ENCODE measurements at regions not wholly inside any gene's neighbourhood (a gene's known extent, or its start where the extent isn't known, plus 50 kb on each side); places are given as distances from the start of the nearest gene placed in this dataset.

DNA sequence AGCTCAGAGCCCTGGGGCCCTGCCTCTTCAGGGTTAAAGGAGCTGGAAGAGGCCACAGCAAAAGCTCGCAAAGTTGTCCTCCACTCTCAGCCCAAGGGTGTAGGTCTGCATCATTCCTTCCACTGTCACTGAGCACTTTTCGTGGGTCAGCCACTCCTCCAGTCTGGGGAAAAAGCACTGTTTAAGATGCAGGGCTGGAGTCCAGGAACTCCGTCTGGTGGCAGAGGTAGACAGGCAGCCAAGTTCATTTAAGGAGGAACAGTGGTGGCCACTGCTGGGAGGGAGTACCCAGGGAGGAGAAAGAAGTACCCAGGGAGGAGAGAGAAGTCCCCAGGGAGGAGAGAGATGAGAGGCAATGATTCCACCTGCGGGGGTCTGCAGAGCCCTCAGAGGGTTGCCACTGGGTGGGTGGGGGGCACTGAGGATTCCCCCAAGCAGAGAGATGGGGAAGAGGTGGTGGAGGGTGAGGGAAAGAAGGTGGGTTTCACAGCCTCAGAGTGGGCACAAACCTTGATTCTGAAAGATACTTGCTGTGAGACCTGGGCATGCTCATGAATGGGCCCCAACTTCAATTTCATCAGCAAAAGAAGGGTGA is 70.0 kb upstream of the B3GAT1 start:
- no peak for DNase-seq

DNA sequence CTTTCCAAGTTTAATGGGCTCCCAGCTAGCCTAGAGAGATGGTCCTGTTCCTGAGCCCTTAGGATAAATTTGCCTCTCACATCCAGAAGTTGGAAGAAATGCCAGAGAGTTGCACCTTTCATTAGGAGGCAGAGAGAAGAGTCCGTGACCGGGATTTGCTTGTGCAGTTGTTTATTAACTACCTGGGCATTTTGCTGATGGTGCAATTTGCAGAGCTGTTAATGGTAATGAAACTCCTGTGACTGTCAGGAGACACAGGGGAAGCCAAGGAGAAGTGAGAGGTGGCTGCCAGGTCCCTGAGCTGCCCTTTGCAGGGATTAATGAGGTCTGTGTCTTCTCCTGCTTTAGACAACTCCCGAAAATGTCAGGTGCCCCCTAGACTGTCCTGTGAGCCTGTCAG is 69.1 kb upstream of the B3GAT1 start:
- no peak for DNase-seq

DNA sequence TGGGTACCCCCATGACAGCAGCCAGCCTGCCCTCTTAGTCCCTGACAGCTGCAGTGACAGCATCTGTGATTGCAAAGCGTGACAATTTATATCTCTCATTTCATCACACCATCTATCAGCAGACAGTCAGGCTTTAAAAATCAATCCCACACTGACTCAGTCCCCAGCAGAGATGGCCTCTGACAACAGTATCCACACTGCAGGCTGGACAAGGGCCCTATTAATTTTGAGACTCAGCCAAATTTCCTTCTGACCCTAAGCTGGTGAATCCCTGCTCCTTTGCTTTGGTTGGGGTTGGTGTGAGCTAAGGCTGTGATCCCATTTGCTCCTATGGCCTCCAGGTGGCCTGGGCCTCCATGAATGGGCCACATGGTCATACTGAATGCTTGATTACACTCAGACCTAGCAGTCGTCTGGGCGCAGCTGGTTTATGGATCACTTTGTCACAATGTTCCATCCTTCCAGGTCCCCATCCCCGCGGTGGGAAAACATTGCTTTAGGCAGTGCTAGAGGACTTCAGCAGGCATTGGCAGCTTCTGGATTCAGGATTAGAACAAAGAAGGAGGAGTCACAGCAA is 68.2 kb upstream of the B3GAT1 start:
- DNase-seq = peak; percentile 27

DNA sequence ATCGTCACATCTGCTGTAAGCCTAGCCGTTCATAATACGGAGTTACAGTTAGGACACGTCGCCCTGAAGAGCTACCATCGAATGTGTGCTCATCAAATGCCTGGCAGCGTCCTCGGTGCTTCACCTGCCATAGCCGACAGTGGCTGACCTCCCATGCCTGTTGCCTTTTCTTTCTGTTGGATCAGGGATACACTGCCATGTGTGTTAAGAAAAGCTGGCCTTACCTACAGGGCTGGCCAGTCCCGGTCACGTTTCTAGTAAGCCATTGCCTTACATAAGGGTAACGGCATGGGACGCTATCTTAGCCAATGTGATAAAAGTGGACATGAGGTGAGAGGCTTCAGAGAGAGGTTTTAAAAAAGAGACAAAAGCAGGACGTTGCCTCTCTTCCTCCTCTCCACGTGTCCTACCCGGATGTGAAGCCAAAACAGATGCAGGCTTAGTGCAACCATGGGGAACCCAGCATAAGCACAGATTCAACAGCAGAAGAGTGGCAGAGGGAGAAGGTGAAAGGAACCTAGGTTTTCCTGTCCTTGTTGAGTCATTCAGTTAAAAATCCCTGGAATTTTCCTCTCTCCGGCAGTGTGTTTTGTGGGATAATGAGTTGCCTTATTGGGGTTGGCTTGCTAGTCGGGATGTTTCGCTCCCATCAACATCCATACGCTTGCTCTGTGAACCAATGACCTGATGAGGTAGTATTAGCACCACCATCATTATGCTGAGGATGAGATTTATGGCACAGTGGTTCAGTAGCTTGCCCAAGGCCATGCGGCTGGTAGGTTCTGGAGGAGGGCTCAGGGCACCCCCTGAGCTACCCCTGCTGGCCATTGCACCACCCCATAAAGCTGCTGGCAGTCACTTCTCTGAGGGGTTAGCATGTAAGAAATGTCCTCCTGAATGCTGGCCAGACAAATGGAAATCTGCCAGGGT is 67.4 kb upstream of the B3GAT1 start:
- DNase-seq = no peak

DNA sequence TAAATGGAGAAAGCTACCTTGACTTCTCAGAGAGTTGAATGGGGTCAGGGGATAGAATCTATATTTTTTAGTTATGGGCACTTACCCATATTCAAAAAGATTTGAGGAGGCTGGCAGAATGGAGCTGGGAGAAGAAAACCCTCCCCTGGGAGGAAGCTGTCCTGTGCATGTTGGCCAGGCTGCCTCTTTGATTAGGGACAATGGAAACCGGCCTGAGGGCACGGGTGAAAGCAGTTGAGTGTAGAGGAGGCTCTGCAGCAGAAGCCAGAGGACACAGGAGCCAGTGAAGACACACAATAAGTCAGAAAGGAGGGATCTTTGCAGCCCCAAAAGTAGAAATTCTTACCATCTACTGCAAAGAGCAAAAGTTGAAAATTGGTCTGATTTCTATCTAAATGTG is 66.6 kb upstream of the B3GAT1 start:
- no peak for DNase-seq

DNA sequence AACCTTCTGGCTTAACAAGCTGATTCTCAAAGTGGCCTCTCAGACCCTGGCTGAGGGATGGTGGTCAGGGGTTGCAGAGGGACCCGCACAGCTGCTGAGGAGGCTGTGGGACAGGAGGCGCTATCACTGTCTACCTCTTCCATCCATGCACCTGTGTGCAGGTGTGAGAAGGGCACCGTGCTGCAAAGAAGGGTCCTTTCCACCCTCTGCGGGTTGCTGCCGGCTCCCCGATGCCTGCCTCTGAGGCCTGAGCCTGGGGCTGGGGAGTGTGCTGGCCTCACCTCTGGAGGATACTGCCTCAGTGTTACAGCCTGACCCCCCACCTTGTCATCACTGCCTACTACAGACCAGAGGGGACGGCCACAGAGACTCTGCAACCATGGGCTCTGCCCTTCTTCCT is 66.1 kb upstream of the B3GAT1 start:
- no peak for DNase-seq

DNA sequence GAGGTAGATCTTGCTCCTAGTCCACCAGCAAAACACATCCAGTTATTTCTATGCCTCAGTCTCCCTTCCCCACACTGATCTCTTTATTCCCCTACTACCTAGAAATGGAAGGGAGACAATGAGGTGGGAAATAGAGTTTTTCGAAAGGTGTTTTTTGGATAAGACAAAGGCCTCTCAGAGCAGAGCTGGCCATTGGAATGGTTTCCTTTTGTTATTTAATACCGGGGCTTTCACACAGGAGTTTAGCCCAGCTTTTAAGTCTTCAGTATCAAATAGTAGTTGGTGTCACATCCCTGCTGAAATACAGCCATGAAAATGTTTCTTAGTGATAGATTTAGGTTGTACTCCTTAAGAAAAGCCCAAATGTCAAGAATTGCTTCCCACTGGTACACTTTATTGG is 65.4 kb upstream of the B3GAT1 start:
- DNase-seq = no peak

DNA sequence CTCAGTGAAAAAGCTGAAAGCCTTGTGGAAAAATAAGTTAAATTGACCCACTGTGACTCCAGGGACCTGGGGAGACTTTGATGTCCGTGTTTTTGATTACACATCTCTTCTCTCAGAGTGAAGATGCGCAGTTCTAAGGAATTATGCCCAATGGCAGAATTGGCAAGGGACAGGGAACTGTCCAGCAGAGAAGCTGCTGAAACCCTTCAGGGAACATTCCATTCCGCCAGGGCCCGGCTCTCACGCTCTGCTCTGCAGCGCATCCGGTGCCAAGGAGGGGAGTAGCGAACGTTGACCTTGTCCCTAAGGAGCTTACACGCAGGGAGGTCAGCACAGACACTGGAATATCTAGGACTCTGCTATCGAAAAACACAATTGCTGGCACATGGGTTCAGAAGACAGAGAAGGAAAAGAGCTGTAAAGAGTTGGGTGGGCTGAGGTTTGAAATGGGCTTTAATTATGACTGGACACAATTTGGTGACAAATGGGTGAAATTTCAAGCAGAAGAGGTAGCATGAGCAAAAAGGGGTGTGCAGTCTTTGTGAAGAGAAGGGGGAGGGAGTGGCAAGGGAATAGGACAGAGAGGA is 64.5 kb upstream of the B3GAT1 start:
- no peak for DNase-seq

DNA sequence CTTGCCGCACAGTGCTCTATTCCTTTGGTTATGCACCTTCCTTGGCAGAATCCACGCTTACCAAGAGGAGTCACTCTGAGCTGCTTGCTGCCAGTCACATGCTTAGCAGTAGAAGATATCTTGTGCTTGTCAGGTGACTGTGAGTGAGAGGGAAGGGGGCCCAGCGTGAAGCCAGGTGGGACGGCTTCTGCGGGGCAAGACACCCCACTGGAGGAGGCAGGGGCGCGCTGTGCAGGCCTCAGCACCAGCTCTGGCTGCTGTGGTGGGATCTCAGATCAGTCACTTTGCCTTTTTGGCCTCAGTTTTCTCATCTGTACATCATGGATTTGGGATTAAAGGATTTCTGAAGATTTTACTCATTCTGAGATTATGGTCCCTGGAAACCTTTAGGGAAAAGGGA is 63.9 kb upstream of the B3GAT1 start:
- no peak for DNase-seq

DNA sequence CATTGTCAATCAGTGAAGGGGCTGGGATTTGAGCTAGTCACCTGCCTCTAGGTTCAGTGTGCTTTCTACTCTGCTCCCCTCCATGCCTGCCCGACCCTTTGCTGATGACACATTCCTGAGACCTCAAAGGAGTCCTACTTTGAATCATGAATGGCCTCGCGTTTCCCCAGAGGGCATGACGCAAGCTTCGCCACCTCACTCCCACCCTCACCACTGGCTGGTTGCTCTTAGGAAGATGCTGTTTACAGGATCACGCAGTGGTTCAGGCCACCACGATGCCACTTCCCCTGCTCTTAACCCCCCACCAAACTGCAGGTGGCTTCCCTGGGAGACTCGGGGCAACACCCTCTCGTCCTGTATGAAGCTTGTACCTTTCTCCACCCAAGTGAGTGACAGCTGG is 62.9 kb upstream of the B3GAT1 start:
- DNase-seq = no peak

DNA sequence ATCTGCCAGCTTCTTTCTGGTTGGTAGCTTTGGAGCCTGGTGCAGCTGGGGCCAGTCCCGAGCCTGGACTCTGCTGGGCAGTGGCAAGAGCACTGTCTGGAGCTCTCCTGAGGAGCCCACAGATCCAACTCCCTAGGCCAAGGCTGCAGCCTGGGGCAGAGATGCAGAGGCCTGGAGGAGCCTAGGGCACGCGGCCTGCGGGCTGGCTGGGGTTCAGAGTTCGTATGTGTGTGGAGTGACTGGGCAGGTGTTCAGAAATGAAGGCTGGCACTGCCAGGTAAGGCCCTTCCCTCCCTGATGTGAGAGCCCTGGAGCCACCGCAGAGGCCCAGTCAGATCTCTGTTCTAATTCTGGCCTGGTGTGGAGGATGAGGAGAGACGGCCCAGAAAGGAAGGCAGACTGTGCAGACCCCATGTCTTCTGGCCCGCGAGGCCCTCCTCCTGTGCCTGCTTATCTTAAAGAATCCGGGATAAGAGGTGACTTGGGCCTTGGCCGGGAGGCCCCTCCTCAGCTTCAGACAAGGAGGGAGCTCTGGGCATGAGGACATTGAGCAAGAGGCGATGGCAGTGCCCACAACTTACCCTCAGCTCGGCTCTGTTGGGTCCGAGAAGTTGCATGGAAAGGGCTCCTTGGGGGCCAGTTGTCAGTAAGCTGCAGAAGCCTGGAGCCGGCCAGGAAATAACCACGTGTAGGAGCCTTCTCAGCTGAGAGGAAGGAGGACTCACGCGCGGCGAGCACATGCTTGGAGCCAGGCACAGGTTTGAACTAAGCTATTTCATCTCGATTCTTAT is 62.2 kb upstream of the B3GAT1 start:
- DNase-seq = no peak

DNA sequence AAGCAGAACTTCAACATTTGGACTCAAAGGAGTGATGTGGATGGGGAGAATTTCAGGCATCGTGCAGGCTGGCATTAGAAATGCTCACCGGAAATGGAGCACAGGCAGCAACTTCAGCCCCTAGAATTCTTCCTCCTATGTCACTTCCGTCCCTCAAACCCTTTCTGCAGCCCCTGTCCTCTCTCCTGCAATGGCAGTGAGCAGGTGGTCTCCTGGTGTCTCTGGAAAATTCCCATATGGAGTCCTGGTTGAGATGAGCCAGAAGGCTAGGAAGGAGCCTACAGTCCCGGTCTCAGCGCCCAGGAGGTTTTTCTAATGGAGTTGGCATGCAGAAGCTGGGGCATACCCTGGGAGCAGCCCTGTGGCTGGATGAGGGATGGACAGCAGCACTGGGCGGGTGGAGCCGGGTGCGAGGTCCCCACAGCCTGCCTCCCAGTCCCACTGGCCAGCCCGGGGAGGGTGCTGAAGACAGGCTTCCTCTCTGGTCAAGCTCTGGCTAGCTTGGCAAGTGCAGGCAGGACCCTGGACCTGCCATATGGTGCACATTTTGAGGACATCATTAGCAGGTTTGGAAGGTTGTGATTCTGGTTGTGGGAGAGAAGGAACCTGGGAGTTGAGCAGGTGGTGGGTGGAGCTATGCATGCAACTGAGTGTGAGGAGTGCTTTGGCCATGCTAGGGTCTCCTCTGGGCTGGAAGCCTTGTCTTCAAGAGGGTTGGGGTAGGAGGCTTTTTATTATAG is 59.8 kb upstream of the B3GAT1 start:
- DNase-seq = no peak

DNA sequence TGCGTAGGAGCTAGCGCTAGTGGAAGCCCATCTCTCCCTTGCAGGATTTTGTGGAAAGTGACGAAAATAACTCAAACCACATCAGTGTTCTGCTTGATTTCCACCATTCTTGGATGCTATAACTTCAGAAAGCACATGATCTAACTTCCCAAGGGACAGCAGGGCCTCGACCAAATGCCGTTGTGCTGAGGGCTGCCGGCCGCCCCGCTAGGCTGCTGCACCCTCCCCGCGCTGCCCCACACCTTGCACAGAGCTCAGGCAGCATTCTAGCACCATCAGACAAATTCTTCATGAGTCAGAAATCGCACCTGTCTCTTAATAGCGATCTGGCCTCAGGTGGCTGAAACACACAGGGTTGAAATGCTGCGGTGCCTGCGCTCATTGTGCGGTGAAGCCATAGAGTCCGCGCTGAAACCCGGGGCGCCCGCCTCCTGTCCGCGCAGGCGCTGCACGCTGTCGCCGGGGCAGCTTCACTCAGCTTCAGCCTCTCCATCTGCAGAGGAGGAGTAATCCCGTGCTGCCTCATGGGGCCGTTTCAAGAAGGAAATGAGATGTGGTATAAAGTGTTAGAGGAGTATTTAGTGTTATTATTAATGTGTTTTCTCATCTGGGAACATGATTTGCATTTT is 59.2 kb upstream of the B3GAT1 start:
- DNase-seq = no peak

DNA sequence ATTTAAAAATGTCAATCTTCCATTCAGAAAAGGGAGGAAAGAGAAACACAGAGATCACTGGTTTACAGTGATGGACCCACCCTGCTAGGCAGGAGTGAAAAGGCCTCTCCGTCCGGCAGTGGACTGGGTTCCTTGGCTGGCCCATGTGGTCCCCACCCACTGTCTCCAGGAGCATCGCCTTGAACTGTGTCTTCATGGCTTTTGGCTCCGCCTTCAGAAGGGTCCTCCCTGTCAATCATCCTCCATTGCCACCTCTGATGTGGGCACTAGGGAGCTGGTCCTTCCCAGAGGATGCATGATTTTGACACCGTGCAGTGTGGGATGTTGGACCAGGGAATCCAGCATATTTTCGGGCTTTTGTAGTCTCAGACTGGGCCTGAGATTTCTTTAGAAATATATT is 58.2 kb upstream of the B3GAT1 start:
- no peak for DNase-seq

DNA sequence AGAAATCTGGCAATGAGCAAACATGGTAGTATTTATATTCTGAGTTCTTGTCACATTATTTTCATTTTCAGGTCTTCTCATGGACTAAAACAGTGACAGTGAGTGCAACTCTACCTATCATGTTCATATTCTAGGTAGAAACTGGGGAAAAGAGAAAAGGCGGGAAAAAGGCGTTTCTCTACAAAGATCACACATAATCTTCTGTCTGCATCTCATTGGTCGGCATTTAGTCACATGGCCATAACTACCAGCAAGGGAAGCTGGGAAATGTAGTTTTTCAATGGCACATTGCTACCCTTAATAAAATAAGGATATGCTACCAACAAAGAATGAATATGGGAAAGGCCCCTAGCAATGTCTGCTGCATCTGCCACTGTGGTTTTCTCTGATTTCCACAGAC is 57.6 kb upstream of the B3GAT1 start:
- DNase-seq = peak; percentile 22

DNA sequence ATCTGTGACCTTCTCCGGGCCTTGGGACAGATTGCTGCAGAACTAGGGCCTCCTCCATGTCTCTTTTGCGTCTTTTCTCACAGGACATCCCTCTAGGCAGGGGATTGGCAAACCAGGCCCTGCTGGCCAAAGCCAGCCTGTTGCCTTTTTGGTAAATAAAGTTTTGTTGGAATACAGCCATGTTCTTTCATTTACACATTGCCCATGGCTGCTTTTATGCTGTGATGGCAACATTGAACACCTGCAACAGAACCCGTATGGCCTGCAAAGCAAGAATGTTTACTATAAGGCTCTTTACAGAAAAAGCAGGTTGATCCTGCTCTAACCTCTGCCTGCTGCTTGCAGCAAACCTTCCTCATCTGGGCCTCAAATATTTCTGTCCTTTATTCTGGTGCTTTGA is 56.8 kb upstream of the B3GAT1 start:
- DNase-seq = no peak

DNA sequence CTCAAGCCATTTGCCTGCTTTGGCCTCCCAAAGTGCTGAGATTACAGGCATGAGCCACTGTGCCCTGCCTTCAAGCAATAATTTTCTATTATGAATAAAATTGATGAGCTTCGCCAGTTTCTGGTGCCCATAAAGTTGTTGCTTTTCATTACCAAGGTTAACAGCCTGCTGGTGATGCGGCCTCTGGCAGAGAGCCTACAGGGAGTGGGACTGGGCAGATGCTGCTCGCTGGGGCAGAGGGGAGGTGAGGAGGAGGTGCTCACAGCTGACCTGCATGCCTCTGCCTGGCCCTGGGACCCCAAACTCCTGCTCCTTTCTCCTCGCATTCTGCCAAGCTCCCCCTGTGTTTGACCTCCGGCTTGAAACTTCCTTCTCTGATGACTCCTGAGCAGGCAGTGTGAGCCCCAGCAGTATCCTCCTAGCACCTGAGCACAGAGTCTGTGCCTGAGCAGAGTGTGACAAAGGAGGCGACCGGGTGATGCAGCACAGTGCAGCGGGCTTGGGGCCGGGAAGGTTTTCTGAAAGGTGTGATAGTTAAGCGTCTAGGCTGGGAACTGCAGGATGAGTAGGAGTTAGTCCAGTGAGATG is 56.1 kb upstream of the B3GAT1 start:
- peak; percentile 17 for DNase-seq

DNA sequence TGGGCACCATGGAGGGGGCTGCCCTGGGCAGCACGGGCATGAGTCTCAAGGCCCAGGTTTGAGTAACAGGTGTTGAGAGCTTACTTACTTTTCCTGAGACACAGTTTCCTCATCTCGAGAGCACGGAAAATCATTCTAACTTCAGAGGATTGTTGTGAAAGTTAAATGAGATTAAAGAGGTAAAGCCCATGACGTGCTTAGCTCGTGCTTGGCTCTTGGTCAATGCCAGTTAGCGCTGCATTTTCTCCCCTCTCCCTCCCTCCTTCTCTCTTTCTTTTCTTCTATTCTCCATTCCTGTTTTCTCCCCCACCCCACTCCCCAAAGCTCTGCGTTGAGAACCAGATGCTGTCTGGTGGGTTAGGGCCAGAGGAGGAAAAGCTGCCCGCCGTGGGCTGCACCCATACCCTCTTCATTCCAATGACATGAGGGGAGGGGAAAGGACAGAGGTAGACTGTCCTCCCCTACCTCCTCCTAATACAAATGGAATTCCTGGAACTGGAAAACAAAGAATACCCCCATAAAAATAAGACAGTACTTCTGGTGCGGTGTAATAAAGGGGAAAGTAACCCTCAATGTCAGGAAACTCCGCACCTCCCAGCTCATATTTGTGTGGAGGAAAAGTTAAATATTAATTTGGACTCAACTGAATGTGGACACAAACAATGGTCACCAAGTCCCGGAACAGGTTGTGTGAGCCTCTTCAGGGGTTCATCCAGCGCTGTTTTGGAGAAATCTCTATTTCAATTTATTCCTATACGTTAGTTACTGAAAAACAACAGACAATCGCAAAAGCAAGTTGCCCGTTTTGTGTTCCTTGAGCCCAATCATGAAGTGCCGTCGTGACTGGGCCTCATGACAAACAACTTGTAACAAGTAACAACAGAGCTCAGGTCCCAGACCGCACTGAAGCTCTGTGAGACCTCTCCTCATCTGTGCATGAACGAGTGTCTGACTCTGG is 54.8 kb upstream of the B3GAT1 start:
- no peak for DNase-seq

DNA sequence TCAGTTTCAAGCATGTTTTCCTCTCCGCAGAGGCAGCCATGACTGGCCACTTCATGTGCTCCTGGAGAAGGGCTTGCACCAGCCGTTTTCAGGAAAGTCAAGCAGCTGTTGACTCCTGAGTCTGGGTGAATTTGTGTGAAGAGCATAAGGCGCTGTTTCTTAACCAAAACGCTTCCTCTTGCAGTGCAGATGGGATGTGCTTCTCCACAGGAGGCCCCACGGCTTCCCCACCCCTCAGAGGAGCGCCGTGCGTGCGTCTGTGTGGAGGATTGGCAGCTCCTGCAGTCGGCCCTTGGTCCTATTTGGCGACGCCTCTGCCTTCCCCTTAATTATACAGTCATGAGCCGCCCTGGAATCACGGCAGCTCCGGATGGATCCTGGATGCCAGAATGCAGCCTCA is 54.1 kb upstream of the B3GAT1 start:
- no peak for DNase-seq
